SK-N-MC (cell line): ENCODE measurements at regions not wholly inside any gene's neighbourhood (a gene's known extent, or its start where the extent isn't known, plus 50 kb on each side); places are given as distances from the start of the nearest gene placed in this dataset.

ENCODE experiments used
- EZH2 ChIP-seq: fragments of 200-600 bp; sonication (generic); IDR thresholded peaks from one replicate; pipeline ENCODE4 v1.6.1; 2017; ENCODE audit warnings: antibody characterized with exemption
- POLR2AphosphoS5 ChIP-seq: IDR thresholded peaks from 2 replicates; pipeline ENCODE4 v1.6.1; 2012; ENCODE audit warnings: mild to moderate bottlenecking, low read depth, low read length, borderline replicate concordance

DNA sequence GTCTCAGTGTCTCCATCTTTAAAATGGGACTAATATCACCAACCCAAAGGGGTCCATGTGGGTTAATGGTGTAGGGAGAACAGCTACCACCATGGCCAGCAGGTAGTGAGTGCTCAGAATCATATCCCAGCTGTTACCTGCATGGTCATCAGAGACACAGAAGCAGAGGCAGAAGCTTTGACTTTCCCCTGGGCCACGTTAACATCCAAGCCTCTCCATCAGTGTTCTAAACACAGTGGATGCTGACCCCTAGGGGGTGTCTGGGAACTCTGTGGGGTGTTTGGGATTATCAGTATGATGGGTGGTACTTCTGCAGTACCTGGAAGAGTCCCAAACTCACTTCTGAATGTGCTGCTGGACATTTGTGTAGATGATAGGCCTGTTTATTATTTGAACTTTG, 93.6 kb downstream of the GYPC start:
- no peak for TF ChIP-seq POLR2AphosphoS5
- TF ChIP-seq EZH2 = no peak
